ENCODE measurements at regions not wholly inside any gene's neighbourhood (a gene's known extent, or its start where the extent isn't known, plus 50 kb on each side); places are given as distances from the start of the nearest gene placed in this dataset.

DNA sequence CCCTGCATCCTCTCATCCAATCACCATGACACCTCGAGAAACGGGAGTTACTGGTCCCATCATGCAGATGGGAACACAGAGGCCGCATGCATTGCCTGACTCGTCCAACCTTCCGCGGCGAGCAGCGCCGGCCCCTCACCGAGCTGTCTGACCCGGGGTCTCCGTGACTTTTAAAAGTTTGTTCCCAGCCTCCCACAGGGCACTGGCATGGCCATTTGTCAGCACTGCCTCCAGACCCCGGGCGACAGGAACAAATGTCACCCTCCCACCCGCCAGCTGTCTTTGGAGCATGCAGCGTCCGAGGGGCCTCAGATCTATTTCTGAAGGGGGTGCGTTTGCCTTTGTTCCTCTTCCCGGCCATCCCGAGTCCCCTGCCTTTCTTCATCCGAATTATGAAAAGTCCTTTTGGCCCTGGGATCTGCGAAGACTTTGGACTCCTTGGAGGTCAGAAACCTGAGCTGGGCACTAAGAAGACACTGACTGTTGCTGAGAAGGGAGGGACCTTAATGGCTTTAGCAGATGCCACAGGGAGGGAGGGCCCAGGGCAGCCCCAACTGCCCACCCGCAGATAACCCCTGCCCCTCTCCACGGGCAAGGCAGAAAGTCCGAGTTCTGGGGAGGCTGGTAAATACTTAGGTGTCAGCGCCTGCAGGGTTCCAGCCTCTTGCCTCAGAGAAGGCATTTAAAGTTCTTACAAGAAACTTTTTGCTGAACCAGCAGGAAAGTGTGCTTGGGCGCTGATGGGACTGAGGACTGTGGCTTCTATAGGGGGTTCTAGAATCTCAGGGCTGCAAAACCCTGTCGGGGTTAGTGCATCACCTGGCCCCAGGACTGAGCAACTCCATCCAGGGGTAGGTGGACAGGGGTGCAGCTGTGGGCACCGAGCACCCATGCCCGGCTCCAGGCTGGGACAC, 348.1 kb downstream of the FOXL1 start:
- TF ChIP-seq, protein P1, sequence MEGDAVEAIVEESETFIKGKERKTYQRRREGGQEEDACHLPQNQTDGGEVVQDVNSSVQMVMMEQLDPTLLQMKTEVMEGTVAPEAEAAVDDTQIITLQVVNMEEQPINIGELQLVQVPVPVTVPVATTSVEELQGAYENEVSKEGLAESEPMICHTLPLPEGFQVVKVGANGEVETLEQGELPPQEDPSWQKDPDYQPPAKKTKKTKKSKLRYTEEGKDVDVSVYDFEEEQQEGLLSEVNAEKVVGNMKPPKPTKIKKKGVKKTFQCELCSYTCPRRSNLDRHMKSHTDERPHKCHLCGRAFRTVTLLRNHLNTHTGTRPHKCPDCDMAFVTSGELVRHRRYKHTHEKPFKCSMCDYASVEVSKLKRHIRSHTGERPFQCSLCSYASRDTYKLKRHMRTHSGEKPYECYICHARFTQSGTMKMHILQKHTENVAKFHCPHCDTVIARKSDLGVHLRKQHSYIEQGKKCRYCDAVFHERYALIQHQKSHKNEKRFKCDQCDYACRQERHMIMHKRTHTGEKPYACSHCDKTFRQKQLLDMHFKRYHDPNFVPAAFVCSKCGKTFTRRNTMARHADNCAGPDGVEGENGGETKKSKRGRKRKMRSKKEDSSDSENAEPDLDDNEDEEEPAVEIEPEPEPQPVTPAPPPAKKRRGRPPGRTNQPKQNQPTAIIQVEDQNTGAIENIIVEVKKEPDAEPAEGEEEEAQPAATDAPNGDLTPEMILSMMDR (IDR thresholded peaks at IDR 0.05), result no peak
- Histone ChIP-seq H3K36me3 (ENCODE audit: insufficient read depth in 1 of 2, low read depth in 1 of 2) (no peaks in the 10 kb centered on the region), H3K4me3 (no peak overlapping the region), H3K27ac (no peak overlapping the region), H3K4me1 (peaks cover 4% of the 10 kb centered on the region), H3K27me3 (ENCODE audit: insufficient read depth in 3 of 3, low read length in 2 of 3) (peaks cover 0 to 85% (median 22%) of the 10 kb centered on the region in 3 donors), H3K9me3 (peaks cover 3% of the 10 kb centered on the region)
- WGBS, 3 donors, result 46 to 52% (median 47%) methylated on average over 30 of the region's 30 CpGs
- ATAC-seq (no peak), DNase-seq (no peak)
- intact Hi-C loops (cut with DNase I), result no loop called here

DNA sequence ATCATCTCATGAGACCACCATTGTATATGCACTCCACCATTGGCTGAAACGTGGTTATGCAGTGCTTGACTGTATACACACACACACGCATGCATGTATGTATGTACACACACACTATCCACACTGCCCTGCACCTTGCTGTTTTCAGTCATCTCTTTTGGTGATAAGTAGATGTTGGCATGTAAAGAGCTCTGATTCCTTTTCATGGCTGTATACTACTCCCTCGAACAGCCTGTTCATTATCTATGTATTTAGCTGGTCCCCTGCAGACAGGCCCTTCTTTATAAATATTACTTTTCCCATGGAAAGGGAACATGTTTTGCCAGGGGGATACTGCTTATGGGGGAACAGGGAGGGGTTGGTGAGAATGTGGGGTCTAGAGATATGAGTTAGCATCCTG, 349.4 kb downstream of the FOXL1 start:
- H3K4me3 ChIP-seq, result no peak overlapping the region
- 86 to 95% (median 91%) methylated on average over 3 of the region's 3 CpGs for WGBS, 3 donors
- intact Hi-C loops (cut with DNase I), result no loop called here
- no peak overlapping the region for H3K27ac ChIP-seq
- DNase-seq, result no peak
- ATAC-seq, result no peak
- peaks cover 0 to 86% (median 19%) of the 10 kb centered on the region in 3 donors for H3K27me3 ChIP-seq (ENCODE audit: insufficient read depth in 3 of 3, low read length in 2 of 3)
- H3K36me3 ChIP-seq (ENCODE audit: insufficient read depth in 1 of 2, low read depth in 1 of 2), result no peaks in the 10 kb centered on the region
- H3K4me1 ChIP-seq, result peaks cover 4% of the 10 kb centered on the region
- TF ChIP-seq, protein P1 (IDR thresholded peaks at IDR 0.05), result no peak
- H3K9me3 ChIP-seq, result no peaks in the 10 kb centered on the region

DNA sequence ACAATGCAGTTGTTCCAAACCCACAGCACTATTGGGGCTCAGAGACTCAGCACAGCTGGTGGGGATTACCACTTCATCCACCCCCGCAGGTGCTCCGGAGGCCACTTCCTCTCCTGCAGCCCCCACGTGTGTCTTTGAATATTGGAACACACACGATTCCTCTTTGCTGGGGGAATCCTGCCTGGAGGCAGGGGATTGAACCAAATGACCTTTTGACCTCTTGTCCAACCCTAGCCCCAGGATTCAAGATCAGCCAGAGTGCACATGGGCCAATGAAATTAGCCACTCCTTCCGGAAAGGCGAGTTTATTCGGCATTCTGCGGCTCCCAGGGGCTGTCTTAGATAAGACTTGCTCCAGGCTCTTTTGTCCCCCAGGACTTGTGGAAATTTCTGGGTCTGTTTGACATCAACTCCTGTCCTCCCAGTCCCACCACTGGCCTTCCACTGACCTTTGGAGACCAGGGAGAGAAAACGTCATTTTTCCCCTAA, 350.2 kb downstream of the FOXL1 start:
- ATAC-seq, result no peak
- H3K4me1 ChIP-seq, result peaks cover 4% of the 10 kb centered on the region
- peaks cover 0 to 89% (median 16%) of the 10 kb centered on the region in 3 donors for H3K27me3 ChIP-seq (ENCODE audit: insufficient read depth in 3 of 3, low read length in 2 of 3)

DNA sequence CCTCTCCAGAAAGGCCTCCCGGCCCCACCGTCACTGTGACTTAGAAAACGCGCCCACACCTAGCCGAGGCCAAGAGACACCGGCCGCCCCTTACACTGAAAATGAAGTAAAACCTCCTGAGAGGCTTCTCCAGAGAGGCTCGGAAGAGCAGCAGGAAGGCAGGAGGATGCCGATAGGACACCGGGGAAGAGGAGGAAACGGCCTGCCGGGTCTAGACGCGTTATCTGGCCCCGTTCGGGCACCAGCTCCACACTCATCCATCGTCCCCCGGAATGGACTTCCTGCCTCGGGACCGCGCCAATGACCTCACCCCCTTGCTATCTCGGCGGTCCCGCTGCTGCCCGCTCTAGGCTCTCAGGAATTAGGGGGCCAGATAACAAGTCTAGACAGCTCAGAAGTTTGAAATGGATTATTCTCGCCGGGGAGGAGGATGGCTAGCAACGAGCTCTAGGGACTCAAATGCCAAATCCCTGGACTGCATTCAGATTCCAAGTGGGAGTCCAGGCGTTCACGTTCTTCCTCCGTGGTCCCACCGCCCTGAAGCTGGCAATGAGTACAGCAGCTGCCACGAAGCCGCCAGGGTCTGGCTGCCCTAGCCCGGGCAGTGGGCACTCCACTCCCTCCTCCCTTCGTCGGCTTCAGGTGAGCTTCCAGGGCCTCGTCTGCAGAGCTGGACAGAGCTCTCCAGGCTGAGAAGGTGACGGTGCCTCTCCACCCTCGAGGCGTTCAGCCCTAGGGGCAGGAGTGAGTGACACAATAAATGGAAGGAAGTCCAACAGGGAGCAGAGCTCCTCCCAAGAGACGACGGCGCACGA, 350.9 kb downstream of the FOXL1 start:
- no peak overlapping the region for H3K4me3 ChIP-seq
- TF ChIP-seq, protein P1 (IDR thresholded peaks at IDR 0.05), result no peak
- intact Hi-C loops (cut with DNase I), result no loop called here
- H3K4me1 ChIP-seq, result peaks cover 4% of the 10 kb centered on the region
- H3K27me3 ChIP-seq (ENCODE audit: insufficient read depth in 3 of 3, low read length in 2 of 3), result peaks cover 0 to 89% (median 14%) of the 10 kb centered on the region in 3 donors
- ATAC-seq (peak in 1 of 4 donors; percentile 38), DNase-seq (no peak)
- WGBS, 3 donors, result 26 to 35% (median 28%) methylated on average over 45 of the region's 45 CpGs
- no peaks in the 10 kb centered on the region for H3K36me3 ChIP-seq (ENCODE audit: insufficient read depth in 1 of 2, low read depth in 1 of 2)
- no peaks in the 10 kb centered on the region for H3K9me3 ChIP-seq
- H3K27ac ChIP-seq, result no peak overlapping the region

More for the DNA sequence above, 350.2 kb downstream of the FOXL1 start:
- WGBS, 3 donors, result 18 to 37% (median 32%) methylated on average over 9 of the region's 9 CpGs
- no peak overlapping the region for H3K4me3 ChIP-seq
- H3K27ac ChIP-seq, result no peak overlapping the region
- TF ChIP-seq, protein P1 (IDR thresholded peaks at IDR 0.05), result no peak
- intact Hi-C loops (cut with DNase I), result no loop called here
- H3K9me3 ChIP-seq, result no peaks in the 10 kb centered on the region
- no peak for DNase-seq
- no peaks in the 10 kb centered on the region for H3K36me3 ChIP-seq (ENCODE audit: insufficient read depth in 1 of 2, low read depth in 1 of 2)

All from psoas muscle (tissue), 7 donors.